ENCODE measurements at regions not wholly inside any gene's neighbourhood (a gene's known extent, or its start where the extent isn't known, plus 50 kb on each side); places are given as distances from the start of the nearest gene placed in this dataset.

- TF ChIP-seq POLR2AphosphoS5 (IDR thresholded peaks at IDR 0.05; ENCODE audit: low read depth, low read length) (no peak), SIN3A (IDR thresholded peaks at IDR 0.05; ENCODE audit: borderline replicate concordance, insufficient read depth, low read length) (no peak), FOXP2 (optimal IDR thresholded peaks at IDR 0.05; ENCODE audit: borderline replicate concordance, extremely low read depth, extremely low read length, insufficient read depth) (no peak)
Observed at GRCh38 chr16:11479916-11480315, 106.8 kb downstream of the LITAF start.

Data from PFSK-1 (cell line).